ENCODE measurements at regions not wholly inside any gene's neighbourhood (a gene's known extent, or its start where the extent isn't known, plus 50 kb on each side); places are given as distances from the start of the nearest gene placed in this dataset.

- DNase-seq (no peak), ATAC-seq (ENCODE audit: insufficient read depth, low read depth) (no peak)
- no peaks in the 10 kb centered on the region for H3K4me1 ChIP-seq (ENCODE audit: insufficient read depth, low read length)
- no peaks in the 10 kb centered on the region for H3K9me3 ChIP-seq (ENCODE audit: insufficient read depth, low read length, severe bottlenecking)
- no peak overlapping the region for H3K9ac ChIP-seq (ENCODE audit: low read depth, low read length)
- no peaks in the 10 kb centered on the region for H3K27me3 ChIP-seq (ENCODE audit: insufficient read depth, low read length, poor library complexity)
- no peak overlapping the region for H3K4me2 ChIP-seq (ENCODE audit: insufficient read depth, low read length)
- no peak overlapping the region for H3K27ac ChIP-seq (ENCODE audit: low read length)
- no peak overlapping the region for H2AFZ ChIP-seq (ENCODE audit: low read depth, low read length)
- H3K4me3 ChIP-seq (ENCODE audit: low read depth in 1 of 2, low read length in 2 of 2) = no peak overlapping the region
- H3K36me3 ChIP-seq (ENCODE audit: insufficient read depth, low read length) = no peaks in the 10 kb centered on the region
- no peaks in the 10 kb centered on the region for H3K79me2 ChIP-seq (ENCODE audit: insufficient read depth, low read length)
- no peaks in the 10 kb centered on the region for H4K20me1 ChIP-seq (ENCODE audit: insufficient read depth, low read length)
- TF ChIP-seq EZH2 (IDR thresholded peaks at IDR 0.05; ENCODE audit: borderline replicate concordance, low read depth, low read length, severe bottlenecking) (no peak), CTCF (IDR thresholded peaks at IDR 0.05; ENCODE audit: borderline replicate concordance, extremely low read depth, low read length, poor library complexity, severe bottlenecking) (no peak)
These were observed 140.0 kb downstream of the MBL2 start for GRCh38 chr10:52632591-52632990.

- ATAC-seq (ENCODE audit: insufficient read depth, low read depth) = no peak
- H2AFZ ChIP-seq (ENCODE audit: low read depth, low read length) = no peak overlapping the region
- TF ChIP-seq CTCF (IDR thresholded peaks at IDR 0.05; ENCODE audit: borderline replicate concordance, extremely low read depth, low read length, poor library complexity, severe bottlenecking) (no peak), EZH2 (IDR thresholded peaks at IDR 0.05; ENCODE audit: borderline replicate concordance, low read depth, low read length, severe bottlenecking) (no peak)
These were observed 139.3 kb downstream of the MBL2 start for GRCh38 chr10:52633266-52633665.

GRCh38 chr10:52635651-52636050, 136.9 kb downstream of the MBL2 start:
- Histone ChIP-seq H3K27me3 (ENCODE audit: insufficient read depth, low read length, poor library complexity) (no peaks in the 10 kb centered on the region), H3K36me3 (ENCODE audit: insufficient read depth, low read length) (no peaks in the 10 kb centered on the region), H3K4me1 (ENCODE audit: insufficient read depth, low read length) (no peaks in the 10 kb centered on the region), H3K4me3 (ENCODE audit: low read depth in 1 of 2, low read length in 2 of 2) (no peak overlapping the region), H3K27ac (ENCODE audit: low read length) (no peak overlapping the region), H3K9ac (ENCODE audit: low read depth, low read length) (no peak overlapping the region), H3K4me2 (ENCODE audit: insufficient read depth, low read length) (no peak overlapping the region), H4K20me1 (ENCODE audit: insufficient read depth, low read length) (no peaks in the 10 kb centered on the region), H2AFZ (ENCODE audit: low read depth, low read length) (no peak overlapping the region), H3K9me3 (ENCODE audit: insufficient read depth, low read length, severe bottlenecking) (no peaks in the 10 kb centered on the region), H3K79me2 (ENCODE audit: insufficient read depth, low read length) (no peaks in the 10 kb centered on the region)
- no peak for ATAC-seq (ENCODE audit: insufficient read depth, low read depth)
- DNase-seq = no peak
- no peak for TF ChIP-seq CTCF (IDR thresholded peaks at IDR 0.05; ENCODE audit: borderline replicate concordance, extremely low read depth, low read length, poor library complexity, severe bottlenecking)
- no peak for TF ChIP-seq EZH2 (IDR thresholded peaks at IDR 0.05; ENCODE audit: borderline replicate concordance, low read depth, low read length, severe bottlenecking)

More at GRCh38 chr10:52633266-52633665, 139.3 kb downstream of the MBL2 start:
- H4K20me1 ChIP-seq (ENCODE audit: insufficient read depth, low read length) = no peaks in the 10 kb centered on the region
- no peak overlapping the region for H3K9ac ChIP-seq (ENCODE audit: low read depth, low read length)
- H3K79me2 ChIP-seq (ENCODE audit: insufficient read depth, low read length) = no peaks in the 10 kb centered on the region
- no peaks in the 10 kb centered on the region for H3K27me3 ChIP-seq (ENCODE audit: insufficient read depth, low read length, poor library complexity)
- no peaks in the 10 kb centered on the region for H3K4me1 ChIP-seq (ENCODE audit: insufficient read depth, low read length)
- no peaks in the 10 kb centered on the region for H3K9me3 ChIP-seq (ENCODE audit: insufficient read depth, low read length, severe bottlenecking)
- no peak for DNase-seq
- no peak overlapping the region for H3K27ac ChIP-seq (ENCODE audit: low read length)
- H3K4me3 ChIP-seq (ENCODE audit: low read depth in 1 of 2, low read length in 2 of 2) = no peak overlapping the region
- H3K36me3 ChIP-seq (ENCODE audit: insufficient read depth, low read length) = no peaks in the 10 kb centered on the region
- H3K4me2 ChIP-seq (ENCODE audit: insufficient read depth, low read length) = no peak overlapping the region

- no peaks in the 10 kb centered on the region for H4K20me1 ChIP-seq (ENCODE audit: insufficient read depth, low read length)
- no peak for TF ChIP-seq EZH2 (IDR thresholded peaks at IDR 0.05; ENCODE audit: borderline replicate concordance, low read depth, low read length, severe bottlenecking)
- TF ChIP-seq CTCF (IDR thresholded peaks at IDR 0.05; ENCODE audit: borderline replicate concordance, extremely low read depth, low read length, poor library complexity, severe bottlenecking) = no peak
- H3K27ac ChIP-seq (ENCODE audit: low read length) = no peak overlapping the region
- H3K27me3 ChIP-seq (ENCODE audit: insufficient read depth, low read length, poor library complexity) = no peaks in the 10 kb centered on the region
- ATAC-seq (ENCODE audit: insufficient read depth, low read depth) (no peak), DNase-seq (no peak)
- no peaks in the 10 kb centered on the region for H3K4me1 ChIP-seq (ENCODE audit: insufficient read depth, low read length)
- no peak overlapping the region for H3K4me2 ChIP-seq (ENCODE audit: insufficient read depth, low read length)
- no peak overlapping the region for H3K4me3 ChIP-seq (ENCODE audit: low read depth in 1 of 2, low read length in 2 of 2)
- H2AFZ ChIP-seq (ENCODE audit: low read depth, low read length) = no peak overlapping the region
- H3K9ac ChIP-seq (ENCODE audit: low read depth, low read length) = no peak overlapping the region
- H3K9me3 ChIP-seq (ENCODE audit: insufficient read depth, low read length, severe bottlenecking) = no peaks in the 10 kb centered on the region
- H3K79me2 ChIP-seq (ENCODE audit: insufficient read depth, low read length) = no peaks in the 10 kb centered on the region
- no peaks in the 10 kb centered on the region for H3K36me3 ChIP-seq (ENCODE audit: insufficient read depth, low read length)
These were observed 135.7 kb downstream of the MBL2 start for GRCh38 chr10:52636874-52637273.

Data from DND-41 (cell line).